ENCODE measurements at regions not wholly inside any gene's neighbourhood (a gene's known extent, or its start where the extent isn't known, plus 50 kb on each side); places are given as distances from the start of the nearest gene placed in this dataset.

DNA sequence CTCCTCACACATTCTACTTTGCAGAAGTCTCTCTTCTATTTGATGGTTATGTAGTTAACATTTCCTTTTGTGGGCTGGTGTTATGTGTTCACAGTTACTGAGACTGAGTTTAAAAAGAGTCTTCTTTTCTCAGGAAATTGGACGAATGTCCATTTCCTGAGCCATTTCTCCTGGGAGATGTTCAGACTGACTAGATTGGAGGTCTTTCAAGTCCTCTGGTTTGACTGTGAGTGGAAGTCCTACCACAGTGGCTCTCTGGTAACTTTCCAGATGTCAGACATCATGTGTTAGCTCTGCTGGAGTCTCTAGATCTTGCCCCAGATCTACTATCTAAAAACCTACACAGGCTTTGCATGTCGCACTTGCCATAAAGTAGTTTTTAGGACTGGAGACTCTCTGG lies 116.0 kb downstream of the GALR1 start:
- no TSS peak for BruUV-seq (replicated peaks)
- Histone ChIP-seq H3K36me3 (ENCODE audit: insufficient read depth, low read length) (no peaks in the 10 kb centered on the region), H3K9me2 (ENCODE audit: insufficient read depth, low read length) (no peaks in the 10 kb centered on the region), H3K4me1 (ENCODE audit: insufficient read depth, low read length, poor library complexity, severe bottlenecking) (no peaks in the 10 kb centered on the region), H4K20me1 (ENCODE audit: insufficient read depth, low read length) (no peaks in the 10 kb centered on the region), H3K4me2 (ENCODE audit: low read length) (no peak overlapping the region), H3K4me3 (ENCODE audit: low read depth, low read length, poor library complexity, severe bottlenecking) (no peak overlapping the region), H2AFZ (ENCODE audit: low read length) (no peak overlapping the region), H3K79me2 (ENCODE audit: insufficient read depth, low read depth, low read length) (no peaks in the 10 kb centered on the region), H3K27ac (ENCODE audit: low read depth, low read length, poor library complexity, severe bottlenecking) (no peak overlapping the region), H3K9me3 (ENCODE audit: low read length) (no peaks in the 10 kb centered on the region)
- no peak for DNase-seq (ENCODE audit: low spot score)
- ChIA-PET CTCF (ENCODE audit: unreplicated experiment) (no interaction called here), POLR2A (no interaction called here)
- intact Hi-C loops (cut with micrococcal nuclease; ENCODE audit: unreplicated experiment), result no loop called here
- TF ChIP-seq EZH2phosphoT487 (IDR thresholded peaks at IDR 0.05; ENCODE audit: borderline replicate concordance, low read depth, low read length), result no peak
- TF ChIP-seq, protein P1, sequence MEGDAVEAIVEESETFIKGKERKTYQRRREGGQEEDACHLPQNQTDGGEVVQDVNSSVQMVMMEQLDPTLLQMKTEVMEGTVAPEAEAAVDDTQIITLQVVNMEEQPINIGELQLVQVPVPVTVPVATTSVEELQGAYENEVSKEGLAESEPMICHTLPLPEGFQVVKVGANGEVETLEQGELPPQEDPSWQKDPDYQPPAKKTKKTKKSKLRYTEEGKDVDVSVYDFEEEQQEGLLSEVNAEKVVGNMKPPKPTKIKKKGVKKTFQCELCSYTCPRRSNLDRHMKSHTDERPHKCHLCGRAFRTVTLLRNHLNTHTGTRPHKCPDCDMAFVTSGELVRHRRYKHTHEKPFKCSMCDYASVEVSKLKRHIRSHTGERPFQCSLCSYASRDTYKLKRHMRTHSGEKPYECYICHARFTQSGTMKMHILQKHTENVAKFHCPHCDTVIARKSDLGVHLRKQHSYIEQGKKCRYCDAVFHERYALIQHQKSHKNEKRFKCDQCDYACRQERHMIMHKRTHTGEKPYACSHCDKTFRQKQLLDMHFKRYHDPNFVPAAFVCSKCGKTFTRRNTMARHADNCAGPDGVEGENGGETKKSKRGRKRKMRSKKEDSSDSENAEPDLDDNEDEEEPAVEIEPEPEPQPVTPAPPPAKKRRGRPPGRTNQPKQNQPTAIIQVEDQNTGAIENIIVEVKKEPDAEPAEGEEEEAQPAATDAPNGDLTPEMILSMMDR (conservative IDR thresholded peaks at IDR 0.05; ENCODE audit: low read length), result no peak

DNA sequence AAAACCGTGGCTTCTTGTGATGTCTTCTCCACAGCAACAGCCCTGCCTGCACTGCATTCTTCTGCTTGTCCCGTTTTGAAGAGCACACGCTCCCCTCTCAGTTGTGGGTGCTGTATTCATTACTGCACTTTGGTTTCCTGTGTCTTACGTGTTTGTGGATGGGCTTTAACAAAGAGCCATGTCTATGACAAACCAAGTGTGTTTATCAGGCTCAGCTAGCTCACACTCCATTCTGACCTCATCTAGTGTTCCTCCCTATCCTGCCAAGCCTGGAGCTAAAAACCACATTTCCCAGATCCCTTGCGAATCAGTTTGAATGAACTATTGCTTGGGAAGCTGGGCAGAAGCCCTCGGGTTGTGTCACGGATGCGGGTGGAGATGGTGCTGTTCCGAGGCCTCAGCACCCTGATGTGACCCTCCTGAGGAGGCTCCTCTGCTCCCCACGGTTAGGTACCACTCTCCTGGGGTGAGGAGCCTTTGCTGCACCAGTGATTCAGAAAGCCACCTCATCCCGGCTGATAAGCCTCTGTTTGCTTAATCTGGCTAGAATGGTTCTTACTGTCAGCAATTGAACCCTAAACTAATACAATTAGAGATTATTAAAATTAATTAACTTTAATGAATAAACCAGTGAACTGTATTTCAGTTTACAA lies 116.5 kb downstream of the GALR1 start:
- POLR2A ChIA-PET, result no interaction called here

More for the DNA sequence above, 116.5 kb downstream of the GALR1 start:
- Histone ChIP-seq H4K20me1 (ENCODE audit: insufficient read depth, low read length) (no peaks in the 10 kb centered on the region), H3K36me3 (ENCODE audit: insufficient read depth, low read length) (no peaks in the 10 kb centered on the region), H3K4me2 (ENCODE audit: low read length) (no peak overlapping the region), H2AFZ (ENCODE audit: low read length) (no peak overlapping the region), H3K9me2 (ENCODE audit: insufficient read depth, low read length) (no peaks in the 10 kb centered on the region), H3K79me2 (ENCODE audit: insufficient read depth, low read depth, low read length) (no peaks in the 10 kb centered on the region), H3K9me3 (ENCODE audit: low read length) (no peaks in the 10 kb centered on the region), H3K4me1 (ENCODE audit: insufficient read depth, low read length, poor library complexity, severe bottlenecking) (no peaks in the 10 kb centered on the region), H3K4me3 (ENCODE audit: low read depth, low read length, poor library complexity, severe bottlenecking) (no peak overlapping the region), H3K27ac (ENCODE audit: low read depth, low read length, poor library complexity, severe bottlenecking) (no peak overlapping the region)
- DNase-seq (ENCODE audit: low spot score), result no peak
- no TSS peak for BruUV-seq (replicated peaks)
- CTCF ChIA-PET (ENCODE audit: unreplicated experiment), result no interaction called here
- no peak for TF ChIP-seq EZH2phosphoT487 (IDR thresholded peaks at IDR 0.05; ENCODE audit: borderline replicate concordance, low read depth, low read length)
- TF ChIP-seq, protein P1 (conservative IDR thresholded peaks at IDR 0.05; ENCODE audit: low read length), result no peak
- intact Hi-C loops (cut with micrococcal nuclease; ENCODE audit: unreplicated experiment), result no loop called here
